ENCODE measurements at regions not wholly inside any gene's neighbourhood (a gene's known extent, or its start where the extent isn't known, plus 50 kb on each side); places are given as distances from the start of the nearest gene placed in this dataset.

- TF ChIP-seq EZH2 (IDR thresholded peaks at IDR 0.05) = no peak
- TF ChIP-seq POLR2AphosphoS5 (IDR thresholded peaks at IDR 0.05; ENCODE audit: borderline replicate concordance, low read depth, low read length) = no peak
- TF ChIP-seq FOXP2 (optimal IDR thresholded peaks at IDR 0.05; ENCODE audit: control extremely low read depth, extremely low read length, insufficient read depth) = no peak
These were observed 109.9 kb upstream of the CPEB4 start for GRCh38 chr5:173778152-173778782.

Measured in SK-N-MC (cell line).